ENCODE measurements at regions not wholly inside any gene's neighbourhood (a gene's known extent, or its start where the extent isn't known, plus 50 kb on each side); places are given as distances from the start of the nearest gene placed in this dataset.

GRCh38 chr4:77376788-77377460 is 219.9 kb downstream of the CCNG2 start:
- no peaks in the 10 kb centered on the region for H3K4me1 ChIP-seq (ENCODE audit: insufficient read depth, low read length)
- peaks cover 1 to 17% of the 10 kb centered on the region in 2 donors for H3K27me3 Mint-ChIP-seq
- DNase-seq: no peak
- H3K27ac ChIP-seq (ENCODE audit: low read depth, low read length): no peak overlapping the region
- no peaks in the 10 kb centered on the region for H3K9me3 Mint-ChIP-seq
- no peak overlapping the region for H3K4me3 Mint-ChIP-seq
- no peaks in the 10 kb centered on the region for H3K36me3 Mint-ChIP-seq
- no peaks in the 10 kb centered on the region for H3K9me3 ChIP-seq (ENCODE audit: low read length)
- H3K4me3 ChIP-seq (ENCODE audit: low read length): no peak overlapping the region
- H3K4me1 Mint-ChIP-seq: no peaks in the 10 kb centered on the region
- POLR2A ChIA-PET: no interaction called here
- H3K27me3 ChIP-seq (ENCODE audit: insufficient read depth, low read length, poor library complexity, severe bottlenecking): no peaks in the 10 kb centered on the region
- H3K36me3 ChIP-seq (ENCODE audit: insufficient read depth, low read length): no peaks in the 10 kb centered on the region
- H3K27ac Mint-ChIP-seq: no peak overlapping the region
- CTCF ChIA-PET: interaction anchor here (1.2 kb wide), 1 partner anchor 9 kb away, joined by 3 read pairs; no protein-coding TSS in a partner anchor

GRCh38 chr4:77384094-77384493 is 221.5 kb upstream of the CXCL13 start:
- Histone ChIP-seq H3K4me1 (ENCODE audit: insufficient read depth, low read length) (no peaks in the 10 kb centered on the region), H3K36me3 (ENCODE audit: insufficient read depth, low read length) (no peaks in the 10 kb centered on the region), H3K9me3 (ENCODE audit: low read length) (no peaks in the 10 kb centered on the region), H3K27me3 (ENCODE audit: insufficient read depth, low read length, poor library complexity, severe bottlenecking) (no peaks in the 10 kb centered on the region), H3K4me3 (ENCODE audit: low read length) (no peak overlapping the region), H3K27ac (ENCODE audit: low read depth, low read length) (no peak overlapping the region)
- Mint-ChIP-seq H3K4me3 (no peak overlapping the region), H3K27me3 (peaks cover 0 to 4% of the 10 kb centered on the region in 2 donors), H3K9me3 (no peaks in the 10 kb centered on the region), H3K27ac (no peak overlapping the region), H3K4me1 (no peaks in the 10 kb centered on the region), H3K36me3 (no peaks in the 10 kb centered on the region)
- CTCF ChIA-PET: interaction anchor here (1.1 to 2.1 kb wide), 3 partner anchors 13 to 235 kb away, joined by 3 to 7 read pairs (median 4); no protein-coding TSS in a partner anchor
- no peak for DNase-seq
- POLR2A ChIA-PET: no interaction called here

GRCh38 chr4:77385124-77385969 is 220.3 kb upstream of the CXCL13 start:
- Mint-ChIP-seq H3K27ac (no peak overlapping the region), H3K27me3 (peaks cover 1 to 4% of the 10 kb centered on the region in 2 donors), H3K36me3 (no peaks in the 10 kb centered on the region), H3K4me1 (no peaks in the 10 kb centered on the region), H3K9me3 (no peaks in the 10 kb centered on the region), H3K4me3 (no peak overlapping the region)
- no peaks in the 10 kb centered on the region for H3K36me3 ChIP-seq (ENCODE audit: insufficient read depth, low read length)
- no peaks in the 10 kb centered on the region for H3K4me1 ChIP-seq (ENCODE audit: insufficient read depth, low read length)
- H3K4me3 ChIP-seq (ENCODE audit: low read length): no peak overlapping the region
- ChIA-PET CTCF (interaction anchor here (0.8 to 2.1 kb wide), 8 partner anchors 8 to 233 kb away, joined by 3 to 7 read pairs (median 4); no protein-coding TSS in a partner anchor), POLR2A (no interaction called here)
- no peaks in the 10 kb centered on the region for H3K9me3 ChIP-seq (ENCODE audit: low read length)
- peak; percentile 10 to 55 (median 14) for DNase-seq
- no peak overlapping the region for H3K27ac ChIP-seq (ENCODE audit: low read depth, low read length)
- H3K27me3 ChIP-seq (ENCODE audit: insufficient read depth, low read length, poor library complexity, severe bottlenecking): no peaks in the 10 kb centered on the region

GRCh38 chr4:77393996-77394395 is 211.6 kb upstream of the CXCL13 start:
- Histone ChIP-seq H3K27ac (ENCODE audit: low read depth, low read length) (no peak overlapping the region), H3K27me3 (ENCODE audit: insufficient read depth, low read length, poor library complexity, severe bottlenecking) (no peaks in the 10 kb centered on the region), H3K36me3 (ENCODE audit: insufficient read depth, low read length) (no peaks in the 10 kb centered on the region), H3K4me3 (ENCODE audit: low read length) (no peak overlapping the region), H3K9me3 (ENCODE audit: low read length) (no peaks in the 10 kb centered on the region), H3K4me1 (ENCODE audit: insufficient read depth, low read length) (no peaks in the 10 kb centered on the region)
- H3K27ac Mint-ChIP-seq: no peak overlapping the region
- DNase-seq: no peak
- CTCF ChIA-PET: no interaction called here
- H3K36me3 Mint-ChIP-seq: no peaks in the 10 kb centered on the region
- no peaks in the 10 kb centered on the region for H3K4me1 Mint-ChIP-seq
- H3K4me3 Mint-ChIP-seq: no peak overlapping the region
- no peaks in the 10 kb centered on the region for H3K9me3 Mint-ChIP-seq
- H3K27me3 Mint-ChIP-seq: peaks cover 4 to 20% of the 10 kb centered on the region in 2 donors
- POLR2A ChIA-PET: no interaction called here

GRCh38 chr4:77395481-77395880 is 210.1 kb upstream of the CXCL13 start:
- no peaks in the 10 kb centered on the region for H3K27me3 ChIP-seq (ENCODE audit: insufficient read depth, low read length, poor library complexity, severe bottlenecking)
- no peak overlapping the region for H3K27ac Mint-ChIP-seq
- H3K9me3 Mint-ChIP-seq: peaks cover 0 to 3% (median 0%) of the 10 kb centered on the region in 5 donors
- H3K4me1 ChIP-seq (ENCODE audit: insufficient read depth, low read length): no peaks in the 10 kb centered on the region
- H3K4me3 Mint-ChIP-seq: no peak overlapping the region
- H3K4me1 Mint-ChIP-seq: no peaks in the 10 kb centered on the region
- no peaks in the 10 kb centered on the region for H3K36me3 ChIP-seq (ENCODE audit: insufficient read depth, low read length)
- POLR2A ChIA-PET: no interaction called here
- H3K27me3 Mint-ChIP-seq: peaks cover 8 to 27% of the 10 kb centered on the region in 2 donors
- DNase-seq: no peak
- H3K27ac ChIP-seq (ENCODE audit: low read depth, low read length): no peak overlapping the region
- no peaks in the 10 kb centered on the region for H3K36me3 Mint-ChIP-seq
- CTCF ChIA-PET: interaction anchor here (1.2 kb wide), 1 partner anchor 10 kb away, joined by 3 read pairs; no protein-coding TSS in a partner anchor
- no peak overlapping the region for H3K4me3 ChIP-seq (ENCODE audit: low read length)
- no peaks in the 10 kb centered on the region for H3K9me3 ChIP-seq (ENCODE audit: low read length)

- Mint-ChIP-seq H3K4me3 (no peak overlapping the region), H3K9me3 (peaks cover 0 to 3% (median 0%) of the 10 kb centered on the region in 5 donors), H3K27me3 (peaks cover 9 to 43% of the 10 kb centered on the region in 2 donors), H3K36me3 (no peaks in the 10 kb centered on the region), H3K4me1 (no peaks in the 10 kb centered on the region), H3K27ac (no peak overlapping the region)
- Histone ChIP-seq H3K27me3 (ENCODE audit: insufficient read depth, low read length, poor library complexity, severe bottlenecking) (no peaks in the 10 kb centered on the region), H3K4me1 (ENCODE audit: insufficient read depth, low read length) (no peaks in the 10 kb centered on the region), H3K4me3 (ENCODE audit: low read length) (no peak overlapping the region), H3K27ac (ENCODE audit: low read depth, low read length) (no peak overlapping the region), H3K9me3 (ENCODE audit: low read length) (no peaks in the 10 kb centered on the region), H3K36me3 (ENCODE audit: insufficient read depth, low read length) (no peaks in the 10 kb centered on the region)
- ChIA-PET CTCF (no interaction called here), POLR2A (no interaction called here)
- no peak for DNase-seq
Measured at GRCh38 chr4:77398256-77398655, 207.4 kb upstream of the CXCL13 start.

- Histone ChIP-seq H3K9me3 (ENCODE audit: low read length) (no peaks in the 10 kb centered on the region), H3K27ac (ENCODE audit: low read depth, low read length) (no peak overlapping the region), H3K4me3 (ENCODE audit: low read length) (no peak overlapping the region), H3K36me3 (ENCODE audit: insufficient read depth, low read length) (no peaks in the 10 kb centered on the region), H3K27me3 (ENCODE audit: insufficient read depth, low read length, poor library complexity, severe bottlenecking) (no peaks in the 10 kb centered on the region), H3K4me1 (ENCODE audit: insufficient read depth, low read length) (no peaks in the 10 kb centered on the region)
- POLR2A ChIA-PET: no interaction called here
- H3K4me1 Mint-ChIP-seq: no peaks in the 10 kb centered on the region
- peaks cover 0 to 3% (median 0%) of the 10 kb centered on the region in 5 donors for H3K9me3 Mint-ChIP-seq
- peaks cover 9 to 45% of the 10 kb centered on the region in 2 donors for H3K27me3 Mint-ChIP-seq
- H3K36me3 Mint-ChIP-seq: no peaks in the 10 kb centered on the region
- DNase-seq: no peak
- H3K27ac Mint-ChIP-seq: no peak overlapping the region
- CTCF ChIA-PET: no interaction called here
- H3K4me3 Mint-ChIP-seq: no peak overlapping the region
Measured at GRCh38 chr4:77399831-77400230, 205.8 kb upstream of the CXCL13 start.

- Histone ChIP-seq H3K4me1 (ENCODE audit: insufficient read depth, low read length) (no peaks in the 10 kb centered on the region), H3K4me3 (ENCODE audit: low read length) (no peak overlapping the region), H3K27me3 (ENCODE audit: insufficient read depth, low read length, poor library complexity, severe bottlenecking) (no peaks in the 10 kb centered on the region), H3K36me3 (ENCODE audit: insufficient read depth, low read length) (no peaks in the 10 kb centered on the region), H3K27ac (ENCODE audit: low read depth, low read length) (no peak overlapping the region), H3K9me3 (ENCODE audit: low read length) (no peaks in the 10 kb centered on the region)
- Mint-ChIP-seq H3K27ac (no peak overlapping the region), H3K9me3 (no peaks in the 10 kb centered on the region), H3K27me3 (peaks cover 6 to 17% of the 10 kb centered on the region in 2 donors), H3K36me3 (no peaks in the 10 kb centered on the region), H3K4me1 (no peaks in the 10 kb centered on the region), H3K4me3 (no peak overlapping the region)
- ChIA-PET POLR2A (no interaction called here), CTCF (no interaction called here)
- DNase-seq: no peak
Measured at GRCh38 chr4:77413766-77414165, 191.9 kb upstream of the CXCL13 start.
